ENCODE measurements at regions not wholly inside any gene's neighbourhood (a gene's known extent, or its start where the extent isn't known, plus 50 kb on each side); places are given as distances from the start of the nearest gene placed in this dataset.

- no peak for DNase-seq
Observed at GRCh38 chr4:42736527-42737195, 79.8 kb upstream of the ATP8A1 start.

GRCh38 chr4:42733380-42733779 lies 76.5 kb upstream of the ATP8A1 start:
- DNase-seq = no peak

GRCh38 chr4:42732776-42733175 lies 75.9 kb upstream of the ATP8A1 start:
- DNase-seq = no peak

GRCh38 chr4:42729505-42730237 lies 72.8 kb upstream of the ATP8A1 start:
- DNase-seq = no peak

- no peak for DNase-seq
Observed at GRCh38 chr4:42724451-42724850, 67.5 kb upstream of the ATP8A1 start.

- DNase-seq = no peak
Observed at GRCh38 chr4:42720533-42720932, 63.6 kb upstream of the ATP8A1 start.

- DNase-seq = no peak
Observed at GRCh38 chr4:42719257-42719656, 62.4 kb upstream of the ATP8A1 start.

GRCh38 chr4:42718336-42718735 lies 61.4 kb upstream of the ATP8A1 start:
- no peak for DNase-seq

- no peak for DNase-seq
Observed at GRCh38 chr4:42716996-42717395, 60.1 kb upstream of the ATP8A1 start.

GRCh38 chr4:42715807-42716482 lies 59.0 kb upstream of the ATP8A1 start:
- no peak for DNase-seq

- DNase-seq = no peak
Observed at GRCh38 chr4:42713391-42713790, 56.5 kb upstream of the ATP8A1 start.

GRCh38 chr4:42712854-42713253 lies 55.9 kb upstream of the ATP8A1 start:
- DNase-seq = no peak

- no peak for DNase-seq
Observed at GRCh38 chr4:42711496-42711895, 54.6 kb upstream of the ATP8A1 start.

- no peak for DNase-seq
Observed at GRCh38 chr4:42710761-42711160, 53.9 kb upstream of the ATP8A1 start.

GRCh38 chr4:42710329-42710728 lies 53.4 kb upstream of the ATP8A1 start:
- DNase-seq = no peak

GRCh38 chr4:42709392-42710065 lies 52.6 kb upstream of the ATP8A1 start:
- no peak for DNase-seq

- peak; percentile 8 for DNase-seq
Observed at GRCh38 chr4:42708625-42709024, 51.7 kb upstream of the ATP8A1 start.

All from NCI-H748 treated with DMSO at 0.1 percent for 48 hours (cell line).